Thyroid gland (tissue), 4 donors: ENCODE measurements at regions not wholly inside any gene's neighbourhood (a gene's known extent, or its start where the extent isn't known, plus 50 kb on each side); places are given as distances from the start of the nearest gene placed in this dataset.

Experiments used
- POLR2A ChIP-seq, 2 donors: fragments of 450-650 bp; IDR thresholded peaks; one replicate each; pipeline ENCODE4 v1.6.1; 2017; ENCODE audit warnings: antibody characterized with exemption in 2 of 2, mild to moderate bottlenecking in 2 of 2, moderate library complexity in 1 of 2
- TF ChIP-seq, protein P1 (sequence below), 6 experiments: fragments of 200-600 bp in 3 of 6; fragments of 450-650 bp in 3 of 6; sonication (generic) in 3 of 6; IDR thresholded peaks; one replicate each; pipeline ENCODE4 v1.5.1; 2016 to 2019; ENCODE audit warnings: antibody characterized with exemption in 6 of 6, mild to moderate bottlenecking in 2 of 6, inconsistent platforms in 1 of 6, moderate library complexity in 1 of 6

DNA sequence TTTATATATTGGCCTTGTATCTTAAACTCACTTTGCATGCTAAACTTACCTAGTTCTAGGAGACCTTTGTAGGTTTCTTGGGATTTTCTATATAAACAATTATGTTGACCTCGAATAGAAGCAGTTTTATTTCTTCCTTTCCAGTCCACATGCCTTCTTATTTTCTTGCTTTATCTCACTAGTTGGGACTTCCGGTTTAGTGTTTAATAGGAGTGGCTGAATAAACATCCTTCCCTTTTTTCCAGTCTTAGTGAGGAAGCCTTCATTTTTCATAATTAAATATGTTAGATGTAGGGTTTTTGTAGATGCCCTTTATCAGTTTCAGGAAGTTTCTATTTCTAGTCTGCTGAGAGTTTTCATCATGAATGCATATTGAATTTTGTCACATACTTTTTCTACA, 347.3 kb upstream of the HNRNPA3 start:
- TF ChIP-seq, protein P1, sequence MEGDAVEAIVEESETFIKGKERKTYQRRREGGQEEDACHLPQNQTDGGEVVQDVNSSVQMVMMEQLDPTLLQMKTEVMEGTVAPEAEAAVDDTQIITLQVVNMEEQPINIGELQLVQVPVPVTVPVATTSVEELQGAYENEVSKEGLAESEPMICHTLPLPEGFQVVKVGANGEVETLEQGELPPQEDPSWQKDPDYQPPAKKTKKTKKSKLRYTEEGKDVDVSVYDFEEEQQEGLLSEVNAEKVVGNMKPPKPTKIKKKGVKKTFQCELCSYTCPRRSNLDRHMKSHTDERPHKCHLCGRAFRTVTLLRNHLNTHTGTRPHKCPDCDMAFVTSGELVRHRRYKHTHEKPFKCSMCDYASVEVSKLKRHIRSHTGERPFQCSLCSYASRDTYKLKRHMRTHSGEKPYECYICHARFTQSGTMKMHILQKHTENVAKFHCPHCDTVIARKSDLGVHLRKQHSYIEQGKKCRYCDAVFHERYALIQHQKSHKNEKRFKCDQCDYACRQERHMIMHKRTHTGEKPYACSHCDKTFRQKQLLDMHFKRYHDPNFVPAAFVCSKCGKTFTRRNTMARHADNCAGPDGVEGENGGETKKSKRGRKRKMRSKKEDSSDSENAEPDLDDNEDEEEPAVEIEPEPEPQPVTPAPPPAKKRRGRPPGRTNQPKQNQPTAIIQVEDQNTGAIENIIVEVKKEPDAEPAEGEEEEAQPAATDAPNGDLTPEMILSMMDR (IDR thresholded peaks at IDR 0.05) = no peak
- no peak for TF ChIP-seq POLR2A (IDR thresholded peaks at IDR 0.05)
